OCI-LY1 (cell line): ENCODE measurements at regions not wholly inside any gene's neighbourhood (a gene's known extent, or its start where the extent isn't known, plus 50 kb on each side); places are given as distances from the start of the nearest gene placed in this dataset.

Source experiments
- CTCF ChIP-seq: fragments of 200-600 bp; sonication (generic), shearing (Covaris generic); IDR thresholded peaks from 2 replicates; pipeline ENCODE4 v1.5.1; 2017; ENCODE audit warnings: mild to moderate bottlenecking, antibody characterized with exemption, low read length, moderate library complexity, mixed read lengths
- EZH2 ChIP-seq: fragments of 200-600 bp; sonication (generic), shearing (Covaris generic); IDR thresholded peaks from 2 replicates; pipeline ENCODE4 v1.8.0; 2017; ENCODE audit warnings: borderline replicate concordance, mixed run types, mild to moderate bottlenecking, antibody characterized with exemption, low read length, moderate library complexity, mixed read lengths

- TF ChIP-seq EZH2: no peak
- no peak for TF ChIP-seq CTCF
Measured at GRCh38 chr4:138904793-138905192, 110.8 kb upstream of the NOCT start.
